Colonic mucosa (tissue), 4 donors: ENCODE measurements at regions not wholly inside any gene's neighbourhood (a gene's known extent, or its start where the extent isn't known, plus 50 kb on each side); places are given as distances from the start of the nearest gene placed in this dataset.

Experiments
- DNase-seq: peaks from one replicate; pipeline ENCODE4 v3.0.0-alpha.2; 2020
- H3K27ac ChIP-seq: fragments of 200-600 bp; one replicate; pipeline ENCODE4 v1.8.0; 2021
- H3K27me3 ChIP-seq: fragments of 200-600 bp; one replicate; pipeline ENCODE4 v1.8.0; 2021
- H3K36me3 ChIP-seq: fragments of 200-600 bp; one replicate; pipeline ENCODE4 v1.8.0; 2021
- H3K4me1 ChIP-seq: fragments of 200-600 bp; one replicate; pipeline ENCODE4 v1.8.0; 2021; ENCODE audit warnings: mild to moderate bottlenecking
- H3K4me3 ChIP-seq: fragments of 200-600 bp; one replicate; pipeline ENCODE4 v1.8.0; 2021
- H3K9ac ChIP-seq, 2 donors: one replicate each; pipeline ENCODE4 v1.7.0; 2013; ENCODE audit warnings: control low read depth in 2 of 2, low read depth in 2 of 2, low read length in 2 of 2
- H3K9me3 ChIP-seq: fragments of 200-600 bp; one replicate; pipeline ENCODE4 v1.8.0; 2021
- intact Hi-C: fragments of 100-400 bp; cut with DNase I; formaldehyde crosslinking; loops from one replicate; pipeline ENCODE4 v1.14.1; 2022
- TF ChIP-seq, protein P1 (sequence below): fragments of 200-600 bp; IDR thresholded peaks from one replicate; pipeline ENCODE4 v1.8.0; 2022; ENCODE audit warnings: antibody characterized with exemption, mild to moderate bottlenecking
- donor health status: healthy.
- donor health status: DM: no; HTN: no; CAD: no.
- donor health status: DM: no; HTN: no; CAD: no.

DNA sequence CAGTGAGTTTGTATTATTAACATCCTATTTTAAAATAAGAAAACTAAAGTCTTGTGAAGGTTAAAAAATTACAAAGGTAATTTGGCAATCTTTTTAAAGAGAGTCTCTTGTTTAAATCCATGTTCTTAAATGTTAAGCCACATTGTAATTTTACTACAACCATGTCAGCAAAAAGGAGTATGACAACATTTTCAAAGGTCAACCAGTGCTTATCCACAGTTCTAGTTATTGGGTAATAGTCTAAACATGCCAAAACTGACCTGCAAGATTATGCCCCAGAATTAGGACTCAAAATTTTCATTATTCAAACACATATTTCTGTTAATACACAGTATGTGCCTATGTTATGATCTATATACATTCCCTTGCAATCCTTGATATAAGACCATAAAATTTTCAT is 1312.6 kb upstream of the CHAC2 start:
- H3K9ac ChIP-seq = no peak overlapping the region
- no peaks in the 10 kb centered on the region for H3K36me3 ChIP-seq
- H3K27ac ChIP-seq = no peak overlapping the region
- no peak for DNase-seq
- TF ChIP-seq, protein P1, sequence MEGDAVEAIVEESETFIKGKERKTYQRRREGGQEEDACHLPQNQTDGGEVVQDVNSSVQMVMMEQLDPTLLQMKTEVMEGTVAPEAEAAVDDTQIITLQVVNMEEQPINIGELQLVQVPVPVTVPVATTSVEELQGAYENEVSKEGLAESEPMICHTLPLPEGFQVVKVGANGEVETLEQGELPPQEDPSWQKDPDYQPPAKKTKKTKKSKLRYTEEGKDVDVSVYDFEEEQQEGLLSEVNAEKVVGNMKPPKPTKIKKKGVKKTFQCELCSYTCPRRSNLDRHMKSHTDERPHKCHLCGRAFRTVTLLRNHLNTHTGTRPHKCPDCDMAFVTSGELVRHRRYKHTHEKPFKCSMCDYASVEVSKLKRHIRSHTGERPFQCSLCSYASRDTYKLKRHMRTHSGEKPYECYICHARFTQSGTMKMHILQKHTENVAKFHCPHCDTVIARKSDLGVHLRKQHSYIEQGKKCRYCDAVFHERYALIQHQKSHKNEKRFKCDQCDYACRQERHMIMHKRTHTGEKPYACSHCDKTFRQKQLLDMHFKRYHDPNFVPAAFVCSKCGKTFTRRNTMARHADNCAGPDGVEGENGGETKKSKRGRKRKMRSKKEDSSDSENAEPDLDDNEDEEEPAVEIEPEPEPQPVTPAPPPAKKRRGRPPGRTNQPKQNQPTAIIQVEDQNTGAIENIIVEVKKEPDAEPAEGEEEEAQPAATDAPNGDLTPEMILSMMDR = no peak
- no peaks in the 10 kb centered on the region for H3K27me3 ChIP-seq
- H3K4me1 ChIP-seq = no peaks in the 10 kb centered on the region
- no peaks in the 10 kb centered on the region for H3K9me3 ChIP-seq
- intact Hi-C loops = no loop called here
- no peak overlapping the region for H3K4me3 ChIP-seq

DNA sequence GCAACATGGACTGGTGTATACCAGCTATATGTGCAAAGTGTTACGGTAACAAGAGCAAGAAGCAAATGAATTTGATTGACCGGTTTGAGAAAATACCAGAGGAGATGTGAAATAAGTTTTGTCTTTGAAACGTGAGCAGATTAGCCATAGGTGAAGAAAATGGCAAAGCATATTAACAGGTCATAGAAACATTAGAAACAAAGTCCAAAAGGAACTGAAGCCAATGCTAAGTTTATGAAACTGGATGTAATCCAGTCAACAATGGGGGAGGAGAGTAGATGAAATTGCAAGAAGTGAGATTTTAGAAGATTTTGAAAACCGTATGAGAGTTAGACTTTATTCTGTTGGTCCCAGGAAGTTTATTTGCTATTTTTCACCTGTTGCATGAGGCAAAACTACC is 1315.4 kb upstream of the CHAC2 start:
- Histone ChIP-seq H3K27me3 (no peaks in the 10 kb centered on the region), H3K4me3 (no peak overlapping the region), H3K9ac (no peak overlapping the region), H3K9me3 (no peaks in the 10 kb centered on the region), H3K36me3 (no peaks in the 10 kb centered on the region), H3K27ac (no peak overlapping the region), H3K4me1 (no peaks in the 10 kb centered on the region)
- intact Hi-C loops = no loop called here
- no peak for DNase-seq
- TF ChIP-seq, protein P1 = no peak

DNA sequence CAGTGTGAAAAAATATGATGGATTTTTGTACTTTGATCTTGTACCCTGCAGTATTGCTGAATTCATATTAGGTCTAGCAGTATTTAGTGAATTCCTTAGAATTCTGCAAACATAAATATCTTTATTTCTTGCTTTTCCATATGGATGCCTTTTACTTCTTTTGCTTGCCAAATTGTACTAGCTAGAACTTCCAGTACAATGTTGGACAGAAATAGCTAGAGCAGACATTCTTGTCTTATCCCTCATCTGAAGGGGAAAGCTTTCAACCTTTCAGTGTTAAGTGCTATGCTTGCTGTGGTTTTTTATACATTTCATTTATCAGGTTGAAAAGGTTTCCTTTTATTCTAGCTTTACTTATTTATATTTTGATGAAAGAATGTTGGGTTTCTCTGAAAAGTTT is 1321.9 kb upstream of the CHAC2 start:
- no peaks in the 10 kb centered on the region for H3K4me1 ChIP-seq
- no peak overlapping the region for H3K4me3 ChIP-seq
- H3K36me3 ChIP-seq = no peaks in the 10 kb centered on the region
- DNase-seq = no peak
- no peak overlapping the region for H3K27ac ChIP-seq
- no peaks in the 10 kb centered on the region for H3K27me3 ChIP-seq
- intact Hi-C loops = no loop called here
- H3K9me3 ChIP-seq = no peaks in the 10 kb centered on the region
- TF ChIP-seq, protein P1 = no peak
- H3K9ac ChIP-seq = no peak overlapping the region

DNA sequence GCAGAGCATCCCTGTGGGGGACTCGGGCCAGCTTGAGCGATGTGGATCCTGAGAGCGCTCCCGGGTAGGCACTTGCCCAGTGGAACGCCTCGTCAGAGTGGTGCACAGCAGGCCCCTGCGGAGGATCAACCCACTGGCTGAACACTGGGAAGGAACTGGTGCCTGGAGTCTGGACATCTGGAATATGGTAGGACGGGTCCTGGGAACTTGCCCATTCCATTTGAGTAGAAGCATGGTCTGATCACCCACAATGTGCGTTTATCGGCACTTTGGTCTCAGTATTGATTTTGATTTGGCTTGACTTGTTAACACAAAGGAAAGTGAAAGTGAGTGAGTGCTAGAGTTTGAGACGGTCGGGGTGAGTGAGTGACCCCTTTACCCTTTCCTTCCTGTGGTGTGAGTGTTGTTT is 1336.2 kb upstream of the CHAC2 start:
- no peak overlapping the region for H3K27ac ChIP-seq
- intact Hi-C loops = no loop called here
- TF ChIP-seq, protein P1 = no peak
- no peak for DNase-seq
- no peaks in the 10 kb centered on the region for H3K36me3 ChIP-seq
- H3K9ac ChIP-seq = no peak overlapping the region
- no peak overlapping the region for H3K4me3 ChIP-seq
- no peaks in the 10 kb centered on the region for H3K9me3 ChIP-seq
- no peaks in the 10 kb centered on the region for H3K4me1 ChIP-seq
- H3K27me3 ChIP-seq = no peaks in the 10 kb centered on the region

DNA sequence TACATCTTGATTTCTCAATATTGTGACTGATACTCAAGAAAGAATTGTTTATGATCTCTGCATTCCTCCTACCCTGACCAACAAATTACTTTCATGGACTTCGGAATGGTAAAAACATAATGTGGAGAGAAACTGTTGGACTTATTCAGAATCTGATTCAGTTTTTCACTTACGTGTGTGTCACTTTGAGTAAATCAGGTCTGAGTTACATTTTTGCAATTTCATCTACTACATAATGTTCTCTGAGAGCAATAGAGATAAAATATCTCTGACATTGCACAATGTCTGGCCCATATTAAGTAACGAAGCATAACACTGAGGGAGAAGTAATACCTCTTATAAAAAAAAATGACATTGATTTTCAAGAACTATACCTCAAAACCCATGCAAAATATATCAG is 1337.9 kb upstream of the CHAC2 start:
- DNase-seq = no peak
- H3K9ac ChIP-seq = no peak overlapping the region
- H3K27ac ChIP-seq = no peak overlapping the region
- H3K9me3 ChIP-seq = no peaks in the 10 kb centered on the region
- H3K27me3 ChIP-seq = no peaks in the 10 kb centered on the region
- TF ChIP-seq, protein P1 = no peak
- no peak overlapping the region for H3K4me3 ChIP-seq
- intact Hi-C loops = no loop called here
- no peaks in the 10 kb centered on the region for H3K4me1 ChIP-seq
- H3K36me3 ChIP-seq = no peaks in the 10 kb centered on the region

DNA sequence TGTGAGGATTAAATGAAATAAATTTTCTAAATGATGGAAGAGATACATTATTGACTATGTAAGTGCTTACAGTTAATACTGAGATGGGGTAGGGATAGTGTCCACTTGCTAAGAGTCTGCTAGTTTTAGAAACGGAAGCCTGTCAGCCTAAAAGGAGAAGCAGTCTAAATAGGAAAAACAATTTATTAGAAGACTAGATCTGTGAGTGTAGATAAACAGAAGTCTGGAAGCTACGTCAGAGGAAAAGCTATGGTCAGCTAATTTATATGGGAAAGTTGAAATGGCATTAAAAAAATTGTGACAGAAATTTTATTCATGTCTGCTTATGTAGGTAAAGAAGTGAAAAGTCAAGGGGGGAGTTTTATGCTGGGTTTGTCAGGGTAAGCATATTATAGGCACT is 1338.4 kb upstream of the CHAC2 start:
- Histone ChIP-seq H3K36me3 (no peaks in the 10 kb centered on the region), H3K4me3 (no peak overlapping the region), H3K9ac (no peak overlapping the region), H3K27ac (no peak overlapping the region), H3K9me3 (no peaks in the 10 kb centered on the region), H3K27me3 (no peaks in the 10 kb centered on the region), H3K4me1 (no peaks in the 10 kb centered on the region)
- TF ChIP-seq, protein P1 = no peak
- intact Hi-C loops = no loop called here
- DNase-seq = no peak
